ENCODE measurements at regions not wholly inside any gene's neighbourhood (a gene's known extent, or its start where the extent isn't known, plus 50 kb on each side); places are given as distances from the start of the nearest gene placed in this dataset.

- peaks cover 8% of the 10 kb centered on the region for H3K27me3 Mint-ChIP-seq
- no peak for ATAC-seq
- DNase-seq = no peak
- no peak overlapping the region for H3K27ac Mint-ChIP-seq
- H3K4me3 Mint-ChIP-seq = no peak overlapping the region
- no peaks in the 10 kb centered on the region for H3K4me1 Mint-ChIP-seq
- H3K36me3 Mint-ChIP-seq = no peaks in the 10 kb centered on the region
- CTCF ChIA-PET = no interaction called here
- no peaks in the 10 kb centered on the region for H3K9me3 Mint-ChIP-seq (ENCODE audit: low read depth)
Observed at GRCh38 chr5:74428876-74429275, 211.7 kb downstream of the ENC1 start.

- no peaks in the 10 kb centered on the region for H3K4me1 Mint-ChIP-seq
- CTCF ChIA-PET = no interaction called here
- H3K27me3 Mint-ChIP-seq = peaks cover 6% of the 10 kb centered on the region
- H3K27ac Mint-ChIP-seq = no peak overlapping the region
- no peaks in the 10 kb centered on the region for H3K9me3 Mint-ChIP-seq (ENCODE audit: low read depth)
- DNase-seq = no peak
- no peak for ATAC-seq
- no peak overlapping the region for H3K4me3 Mint-ChIP-seq
- H3K36me3 Mint-ChIP-seq = no peaks in the 10 kb centered on the region
Observed at GRCh38 chr5:74428275-74428674, 212.3 kb downstream of the ENC1 start.

GRCh38 chr5:74426506-74426905, 214.0 kb downstream of the ENC1 start:
- no peak overlapping the region for H3K27ac Mint-ChIP-seq
- no peaks in the 10 kb centered on the region for H3K36me3 Mint-ChIP-seq
- ATAC-seq (no peak), DNase-seq (no peak)
- H3K4me1 Mint-ChIP-seq = no peaks in the 10 kb centered on the region
- no peaks in the 10 kb centered on the region for H3K27me3 Mint-ChIP-seq
- no peaks in the 10 kb centered on the region for H3K9me3 Mint-ChIP-seq (ENCODE audit: low read depth)
- no peak overlapping the region for H3K4me3 Mint-ChIP-seq
- CTCF ChIA-PET = no interaction called here

DNA sequence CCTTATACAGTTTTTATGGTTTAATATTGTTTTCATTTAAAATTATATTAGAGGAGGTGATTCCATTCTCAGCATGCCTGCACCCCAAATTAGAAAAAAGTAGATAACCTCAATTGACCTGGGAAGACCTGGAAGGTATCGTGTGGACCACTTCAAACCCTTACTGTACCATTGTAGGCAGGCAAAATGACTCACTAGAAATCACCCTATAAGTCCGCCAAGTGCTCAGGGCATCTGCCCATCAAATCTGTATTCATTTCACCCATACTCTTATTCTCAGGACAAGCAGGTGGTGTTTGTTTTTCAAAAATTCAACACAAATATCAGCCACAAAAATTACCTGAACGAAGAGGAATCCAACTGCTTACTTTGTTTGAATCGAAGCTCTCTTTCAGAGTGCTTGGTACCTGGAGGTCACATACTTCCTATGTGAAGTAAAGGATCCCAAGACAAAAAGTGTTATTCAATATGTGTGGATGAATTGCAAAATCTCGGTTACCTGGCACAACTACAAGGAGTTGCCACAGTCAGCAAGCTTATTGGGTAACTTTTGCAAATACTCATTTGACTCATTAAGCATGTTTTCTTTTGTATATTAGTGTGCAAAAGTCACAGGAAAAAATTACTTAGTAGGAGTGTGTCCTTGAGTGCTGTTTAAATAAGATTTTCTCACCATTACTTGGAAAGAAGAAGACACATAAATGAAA, 216.2 kb downstream of the ENC1 start:
- no peak for DNase-seq
- Mint-ChIP-seq H3K4me1 (no peaks in the 10 kb centered on the region), H3K27ac (no peak overlapping the region), H3K9me3 (ENCODE audit: low read depth) (no peaks in the 10 kb centered on the region), H3K4me3 (no peak overlapping the region), H3K27me3 (peaks cover 6% of the 10 kb centered on the region), H3K36me3 (no peaks in the 10 kb centered on the region)
- ATAC-seq = no peak
- CTCF ChIA-PET = no interaction called here

DNA sequence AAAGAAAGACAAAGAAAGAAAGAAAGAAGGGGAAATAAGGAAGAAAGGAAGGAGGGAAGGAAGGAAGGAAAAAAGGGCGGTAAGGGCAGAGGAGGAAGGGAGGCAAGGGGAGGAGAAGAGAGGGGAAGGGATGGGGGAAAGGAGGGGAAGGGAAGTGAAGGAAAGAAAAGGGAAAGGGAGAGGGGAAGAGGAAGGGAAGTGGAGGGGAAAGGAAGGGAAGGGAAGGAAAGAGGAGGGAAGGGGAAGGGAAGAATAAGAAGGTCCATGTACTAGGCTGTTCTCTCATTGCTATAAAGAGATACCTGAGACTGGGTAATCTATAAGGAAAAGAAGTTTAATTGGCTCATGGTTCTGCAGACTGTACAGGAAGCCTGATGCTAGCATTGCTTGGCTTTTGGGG, 217.1 kb downstream of the ENC1 start:
- no peaks in the 10 kb centered on the region for H3K36me3 Mint-ChIP-seq
- no peak for DNase-seq
- no peak for ATAC-seq
- CTCF ChIA-PET = no interaction called here
- peaks cover 6% of the 10 kb centered on the region for H3K27me3 Mint-ChIP-seq
- no peaks in the 10 kb centered on the region for H3K9me3 Mint-ChIP-seq (ENCODE audit: low read depth)
- H3K4me1 Mint-ChIP-seq = no peaks in the 10 kb centered on the region
- no peak overlapping the region for H3K4me3 Mint-ChIP-seq
- no peak overlapping the region for H3K27ac Mint-ChIP-seq

GRCh38 chr5:74422671-74423070, 217.9 kb downstream of the ENC1 start:
- Mint-ChIP-seq H3K4me3 (no peak overlapping the region), H3K27me3 (peaks cover 12% of the 10 kb centered on the region), H3K9me3 (ENCODE audit: low read depth) (no peaks in the 10 kb centered on the region), H3K36me3 (no peaks in the 10 kb centered on the region), H3K4me1 (no peaks in the 10 kb centered on the region), H3K27ac (no peak overlapping the region)
- DNase-seq (no peak), ATAC-seq (no peak)
- CTCF ChIA-PET = no interaction called here

DNA sequence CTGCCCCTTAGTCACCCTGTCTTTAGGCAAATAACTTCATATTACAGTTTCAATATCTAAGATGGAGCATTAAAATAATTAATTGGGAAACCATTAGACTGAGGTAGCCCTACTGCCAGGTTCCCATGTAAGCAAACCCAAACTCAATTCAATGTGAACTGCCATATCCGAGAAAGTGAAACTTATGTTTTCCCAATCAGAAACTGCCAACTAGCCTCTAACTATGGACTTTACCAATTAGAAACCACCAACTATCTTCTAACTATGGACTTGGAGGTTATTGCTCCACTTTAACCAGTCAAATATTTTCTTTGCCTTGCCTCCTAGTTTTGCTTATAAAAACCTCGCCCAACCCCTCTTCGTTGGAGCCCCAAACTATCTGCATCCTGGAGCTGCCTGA, 218.5 kb downstream of the ENC1 start:
- ATAC-seq = no peak
- Mint-ChIP-seq H3K36me3 (no peaks in the 10 kb centered on the region), H3K4me1 (no peaks in the 10 kb centered on the region), H3K4me3 (no peak overlapping the region), H3K27ac (no peak overlapping the region), H3K27me3 (peaks cover 17% of the 10 kb centered on the region), H3K9me3 (ENCODE audit: low read depth) (no peaks in the 10 kb centered on the region)
- CTCF ChIA-PET = no interaction called here
- DNase-seq = no peak

DNA sequence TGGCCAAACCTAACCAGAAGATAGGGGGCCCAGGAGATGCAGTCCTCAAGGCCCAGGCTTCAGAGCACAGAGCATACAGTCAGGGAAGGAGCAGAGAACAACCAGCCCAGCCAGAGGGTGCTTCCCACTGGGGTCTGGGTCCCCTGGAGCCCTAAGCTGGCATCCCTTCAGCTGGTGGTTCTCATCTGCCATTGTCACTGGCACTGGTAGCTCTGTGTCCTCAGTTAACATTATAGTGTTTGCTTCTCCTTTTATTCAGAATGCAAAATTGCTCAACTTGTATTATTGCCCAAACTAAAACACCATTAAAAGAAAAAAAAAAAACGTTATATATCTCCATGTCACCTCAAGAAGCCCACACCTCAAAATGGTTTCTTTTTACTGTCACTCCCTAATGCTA, 219.2 kb downstream of the ENC1 start:
- Mint-ChIP-seq H3K27me3 (peaks cover 21% of the 10 kb centered on the region), H3K4me1 (no peaks in the 10 kb centered on the region), H3K4me3 (no peak overlapping the region), H3K27ac (no peak overlapping the region), H3K9me3 (ENCODE audit: low read depth) (no peaks in the 10 kb centered on the region), H3K36me3 (no peaks in the 10 kb centered on the region)
- CTCF ChIA-PET = no interaction called here
- DNase-seq (no peak), ATAC-seq (no peak)

GRCh38 chr5:74420947-74421346, 219.6 kb downstream of the ENC1 start:
- Mint-ChIP-seq H3K4me3 (no peak overlapping the region), H3K9me3 (ENCODE audit: low read depth) (no peaks in the 10 kb centered on the region), H3K36me3 (no peaks in the 10 kb centered on the region), H3K27ac (no peak overlapping the region), H3K27me3 (peaks cover 23% of the 10 kb centered on the region), H3K4me1 (no peaks in the 10 kb centered on the region)
- DNase-seq (no peak), ATAC-seq (no peak)
- CTCF ChIA-PET = no interaction called here

GRCh38 chr5:74420220-74420619, 220.3 kb downstream of the ENC1 start:
- no peak for DNase-seq
- ATAC-seq = no peak
- Mint-ChIP-seq H3K4me3 (no peak overlapping the region), H3K4me1 (no peaks in the 10 kb centered on the region), H3K36me3 (no peaks in the 10 kb centered on the region), H3K27me3 (peaks cover 23% of the 10 kb centered on the region), H3K9me3 (ENCODE audit: low read depth) (no peaks in the 10 kb centered on the region), H3K27ac (no peak overlapping the region)
- CTCF ChIA-PET = interaction anchor here (0.9 kb wide), 1 partner anchor 214 kb away, joined by 3 read pairs; no protein-coding TSS in a partner anchor

GRCh38 chr5:74419468-74419867, 221.1 kb downstream of the ENC1 start:
- CTCF ChIA-PET = interaction anchor here (0.9 kb wide), 1 partner anchor 215 kb away, joined by 3 read pairs; no protein-coding TSS in a partner anchor
- Mint-ChIP-seq H3K27me3 (peaks cover 23% of the 10 kb centered on the region), H3K36me3 (no peaks in the 10 kb centered on the region), H3K9me3 (ENCODE audit: low read depth) (no peaks in the 10 kb centered on the region), H3K4me1 (no peaks in the 10 kb centered on the region), H3K4me3 (no peak overlapping the region), H3K27ac (no peak overlapping the region)
- ATAC-seq (no peak), DNase-seq (no peak)

- ATAC-seq (no peak), DNase-seq (no peak)
- Mint-ChIP-seq H3K27ac (no peak overlapping the region), H3K9me3 (ENCODE audit: low read depth) (no peaks in the 10 kb centered on the region), H3K36me3 (no peaks in the 10 kb centered on the region), H3K4me3 (no peak overlapping the region), H3K27me3 (peaks cover 29% of the 10 kb centered on the region), H3K4me1 (no peaks in the 10 kb centered on the region)
- CTCF ChIA-PET = no interaction called here
Observed at GRCh38 chr5:74418709-74419108, 221.8 kb downstream of the ENC1 start.

DNA sequence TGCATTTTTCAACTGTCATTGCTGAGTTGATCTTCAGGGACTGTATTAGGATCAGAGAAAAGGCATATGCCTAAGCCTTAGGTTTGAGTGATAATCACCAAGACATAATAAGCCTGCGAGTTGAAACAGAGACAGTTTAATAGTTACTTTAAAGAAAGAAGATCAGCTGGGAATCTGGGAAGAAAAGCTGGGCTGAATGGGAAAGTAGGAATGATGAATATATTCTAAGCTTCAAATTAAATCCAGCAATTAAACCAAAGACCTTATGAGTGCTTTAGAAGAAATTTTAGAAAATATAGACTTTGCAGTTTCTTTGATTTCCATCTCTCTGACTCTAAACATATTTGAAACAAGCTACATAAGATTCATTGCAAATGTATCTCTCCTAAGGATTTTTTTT, 222.3 kb downstream of the ENC1 start:
- CTCF ChIA-PET = no interaction called here
- no peaks in the 10 kb centered on the region for H3K4me1 Mint-ChIP-seq
- no peak overlapping the region for H3K27ac Mint-ChIP-seq
- DNase-seq = no peak
- H3K4me3 Mint-ChIP-seq = no peak overlapping the region
- ATAC-seq = no peak
- no peaks in the 10 kb centered on the region for H3K9me3 Mint-ChIP-seq (ENCODE audit: low read depth)
- peaks cover 33% of the 10 kb centered on the region for H3K27me3 Mint-ChIP-seq
- H3K36me3 Mint-ChIP-seq = no peaks in the 10 kb centered on the region

- Mint-ChIP-seq H3K36me3 (no peaks in the 10 kb centered on the region), H3K4me1 (no peaks in the 10 kb centered on the region), H3K27me3 (peaks cover 42% of the 10 kb centered on the region), H3K27ac (no peak overlapping the region), H3K4me3 (no peak overlapping the region), H3K9me3 (ENCODE audit: low read depth) (no peaks in the 10 kb centered on the region)
- DNase-seq (no peak), ATAC-seq (no peak)
- CTCF ChIA-PET = no interaction called here
Observed at GRCh38 chr5:74415695-74416102, 224.8 kb downstream of the ENC1 start.

- Mint-ChIP-seq H3K27ac (no peak overlapping the region), H3K4me3 (no peak overlapping the region), H3K4me1 (no peaks in the 10 kb centered on the region), H3K27me3 (peaks cover 43% of the 10 kb centered on the region), H3K36me3 (no peaks in the 10 kb centered on the region), H3K9me3 (ENCODE audit: low read depth) (no peaks in the 10 kb centered on the region)
- CTCF ChIA-PET = no interaction called here
- DNase-seq = no peak
- ATAC-seq = no peak
Observed at GRCh38 chr5:74414228-74414627, 226.3 kb downstream of the ENC1 start.

Data from activated CD8-positive, alpha-beta memory T cell treated with anti-CD3 and anti-CD28 coated beads, Interleukin-2, amount 10 ng/mL, durations not matched to agents 7 days and 5 days (primary cell).